Ramos (cell line): ENCODE measurements at regions not wholly inside any gene's neighbourhood (a gene's known extent, or its start where the extent isn't known, plus 50 kb on each side); places are given as distances from the start of the nearest gene placed in this dataset.

ENCODE experiments used
- in situ Hi-C: fragments of 300-500 bp; cut with MboI; formaldehyde crosslinking; loops from one replicate; pipeline ENCODE4 v1.14.3; 2022; ENCODE audit warnings: low sequenced_read_pairs; ENCODE audit not compliant: unreplicated experiment

DNA sequence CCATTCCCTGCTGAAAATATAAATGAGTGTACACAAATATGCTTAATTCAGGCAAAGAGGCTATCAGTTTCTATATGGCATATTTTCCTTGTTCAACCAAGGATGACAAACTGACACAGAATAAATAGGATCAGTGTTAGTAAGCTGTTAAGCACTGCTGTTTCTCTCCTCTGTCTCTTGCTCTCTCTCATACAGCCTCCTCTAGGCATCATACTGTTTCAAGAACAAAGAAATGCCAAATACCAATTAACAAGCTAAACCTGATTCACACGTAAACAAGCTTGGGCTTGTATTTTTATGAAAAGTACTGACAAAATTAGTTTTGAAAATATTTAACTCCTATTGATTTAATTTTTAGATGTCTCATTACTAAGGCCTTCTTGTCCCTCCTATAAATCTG is 1027.2 kb upstream of the ACVR2A start:
- in situ Hi-C loops: no loop called here

DNA sequence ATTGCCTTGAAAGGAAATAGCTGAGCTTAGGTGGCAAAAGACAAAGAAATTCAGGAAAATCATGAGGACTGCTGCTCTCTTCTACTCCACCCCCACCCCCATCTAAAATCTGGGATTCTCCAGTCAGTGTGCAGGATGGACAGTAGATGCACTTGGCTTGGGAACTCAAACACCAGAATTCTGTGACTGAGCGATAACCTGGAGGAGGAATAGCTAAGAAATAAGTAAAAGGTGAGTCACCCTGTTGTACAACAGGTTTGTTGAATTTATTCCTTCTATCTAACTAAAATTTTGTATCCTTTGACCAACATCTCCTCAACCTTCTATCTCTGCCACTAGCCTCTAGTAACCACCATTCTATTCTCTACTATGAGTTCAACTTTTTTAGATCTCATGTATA is 1029.9 kb upstream of the ACVR2A start:
- in situ Hi-C loops: no loop called here

GRCh38 chr2:146807568-146808168 is 1037.2 kb upstream of the ACVR2A start:
- in situ Hi-C loops: no loop called here

- in situ Hi-C loops: no loop called here
Observed at GRCh38 chr2:146806364-146807005, 1038.3 kb upstream of the ACVR2A start.

GRCh38 chr2:146804288-146804687 is 1040.5 kb upstream of the ACVR2A start:
- in situ Hi-C loops: no loop called here

DNA sequence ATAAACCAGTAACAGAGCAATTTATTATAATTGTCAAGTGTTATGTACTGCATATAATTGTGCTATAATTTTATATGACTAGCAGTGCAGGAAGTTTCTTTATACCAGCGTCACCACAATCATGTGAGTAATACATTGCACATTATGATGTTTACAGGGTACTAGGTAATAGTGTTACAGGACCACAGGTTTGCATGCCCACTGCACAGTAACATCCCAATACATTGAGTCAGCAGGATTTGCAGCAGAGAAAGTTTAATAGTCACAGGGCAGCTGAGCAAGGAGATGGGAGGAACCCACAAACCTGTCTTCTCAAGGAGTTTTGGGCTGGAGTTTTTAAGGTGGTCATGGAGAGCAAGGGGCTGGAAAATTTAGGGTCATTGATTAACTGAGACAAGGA is 1042.9 kb upstream of the ACVR2A start:
- in situ Hi-C loops: no loop called here

DNA sequence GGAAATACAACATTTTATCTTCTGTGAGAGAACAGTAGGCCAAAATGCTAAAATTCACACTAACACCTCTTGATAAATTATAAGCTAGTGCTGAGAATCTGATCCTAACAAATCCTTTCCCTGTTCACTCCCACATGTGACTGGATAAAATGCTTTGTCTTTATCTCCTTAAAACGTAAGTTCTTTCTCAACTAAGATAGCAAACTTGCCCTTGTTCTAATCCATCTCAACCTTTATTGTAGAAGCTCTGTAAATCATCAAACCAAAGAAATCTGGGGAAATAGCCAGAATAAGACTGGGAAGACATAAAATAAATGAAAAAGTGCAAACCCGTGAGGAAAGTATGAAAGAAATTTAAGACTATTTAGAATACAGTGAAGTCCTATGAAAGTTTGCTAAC is 1058.4 kb upstream of the ACVR2A start:
- in situ Hi-C loops: no loop called here

DNA sequence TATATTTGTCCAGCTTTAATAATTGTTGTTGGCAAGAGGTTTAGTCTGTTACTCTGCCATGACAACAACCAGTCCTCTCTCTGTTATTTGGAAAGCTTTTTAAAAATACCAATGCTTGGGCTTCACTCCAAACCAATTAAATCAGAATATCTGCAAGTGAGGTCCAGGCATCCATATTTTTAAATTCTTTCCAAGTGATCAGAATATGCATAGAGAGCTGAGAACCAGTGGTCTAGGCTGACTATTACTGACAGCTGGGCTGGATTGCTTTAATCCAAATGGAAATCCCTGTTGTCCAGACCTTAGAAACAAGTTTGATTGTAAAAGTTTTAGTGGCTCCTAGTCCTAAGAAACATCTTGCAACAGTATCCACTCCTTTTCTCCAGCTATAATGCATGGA is 1059.7 kb upstream of the ACVR2A start:
- in situ Hi-C loops: no loop called here

- in situ Hi-C loops: no loop called here
Observed at GRCh38 chr2:146784602-146785001, 1060.2 kb upstream of the ACVR2A start.

GRCh38 chr2:146777181-146777580 is 1067.6 kb upstream of the ACVR2A start:
- in situ Hi-C loops: no loop called here

- in situ Hi-C loops: no loop called here
Observed at GRCh38 chr2:146776596-146776995, 1068.2 kb upstream of the ACVR2A start.

DNA sequence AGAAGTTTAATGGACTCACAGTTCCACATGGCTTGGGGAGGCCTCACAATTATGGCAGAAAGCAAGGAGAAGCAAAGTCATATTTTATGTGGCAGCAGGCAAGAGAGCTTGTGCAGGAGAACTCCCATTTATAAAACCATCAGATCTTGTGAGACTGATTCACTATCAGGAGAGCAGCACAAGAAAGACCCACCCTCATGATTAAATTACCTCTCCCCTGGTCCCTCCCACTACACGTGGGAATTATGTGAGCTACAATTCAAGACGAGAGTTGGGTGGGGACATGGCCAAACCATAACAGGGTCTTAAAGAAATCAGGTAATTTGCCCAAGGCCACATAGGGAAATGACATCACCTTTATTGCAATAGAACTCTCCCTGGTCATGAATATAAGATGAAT is 1073.3 kb upstream of the ACVR2A start:
- in situ Hi-C loops: no loop called here

DNA sequence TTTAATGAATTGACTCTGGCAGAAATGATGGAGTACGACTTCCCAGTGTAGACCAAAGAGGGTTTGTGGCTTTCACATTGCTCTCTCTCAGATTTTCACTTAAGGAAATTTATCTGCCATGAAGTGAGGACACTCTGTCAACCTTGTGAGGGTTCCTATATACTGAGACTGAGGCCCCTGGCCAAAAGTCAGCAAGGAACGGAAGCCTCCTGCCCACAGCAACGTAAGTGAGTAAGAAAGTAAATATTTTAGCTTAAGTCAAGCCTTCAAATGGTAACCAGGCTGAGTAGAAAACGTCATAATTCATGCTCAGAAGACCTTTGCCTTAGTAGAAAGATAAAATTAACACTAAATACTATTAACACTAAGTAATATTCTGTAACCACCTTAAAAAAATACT is 1080.5 kb upstream of the ACVR2A start:
- in situ Hi-C loops: no loop called here

DNA sequence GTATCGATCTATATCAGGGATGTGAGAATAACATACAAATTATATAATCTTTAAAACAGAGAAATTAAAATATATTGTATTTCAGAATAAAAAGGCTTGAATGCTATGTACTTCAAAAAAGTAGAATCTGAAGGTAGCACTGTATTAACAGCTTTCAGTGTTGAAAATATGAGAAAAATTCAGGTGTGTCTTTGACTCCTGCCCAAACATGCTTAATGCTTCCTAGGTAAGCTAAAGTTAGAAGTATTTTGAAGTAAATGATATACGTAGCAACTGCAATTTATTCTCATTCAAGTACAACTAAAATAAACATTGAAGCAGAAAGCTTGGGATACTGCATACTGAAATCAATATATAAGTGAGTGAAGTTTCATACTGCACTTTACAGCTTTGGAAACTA is 1082.0 kb upstream of the ACVR2A start:
- in situ Hi-C loops: no loop called here

GRCh38 chr2:146754606-146755005 is 1090.2 kb upstream of the ACVR2A start:
- in situ Hi-C loops: no loop called here

DNA sequence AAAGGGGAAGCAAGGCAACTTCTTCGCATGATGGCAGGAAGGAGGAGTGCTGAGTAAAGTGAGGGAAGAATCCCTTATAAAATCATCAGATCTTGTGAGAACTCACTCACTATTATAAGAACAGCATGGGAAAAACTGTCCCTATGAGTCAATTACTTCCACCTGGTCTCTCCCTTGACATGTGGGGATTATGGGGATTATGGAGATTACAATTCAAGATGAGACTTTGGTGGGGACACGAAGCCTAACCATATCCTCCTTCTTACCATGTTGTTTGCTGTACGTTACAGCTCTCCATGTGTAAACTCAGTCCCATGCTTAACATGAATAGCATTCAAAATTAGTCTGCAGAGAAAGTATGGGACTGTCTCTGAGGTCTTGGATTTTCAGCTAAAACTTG is 1096.8 kb upstream of the ACVR2A start:
- in situ Hi-C loops: loop anchor here (25.0 kb wide), 1 partner anchor 1164 kb away; no protein-coding TSS in a partner anchor

GRCh38 chr2:146741260-146741659 is 1103.6 kb upstream of the ACVR2A start:
- in situ Hi-C loops: loop anchor here (25.0 kb wide), 1 partner anchor 1171 kb away; no protein-coding TSS in a partner anchor

DNA sequence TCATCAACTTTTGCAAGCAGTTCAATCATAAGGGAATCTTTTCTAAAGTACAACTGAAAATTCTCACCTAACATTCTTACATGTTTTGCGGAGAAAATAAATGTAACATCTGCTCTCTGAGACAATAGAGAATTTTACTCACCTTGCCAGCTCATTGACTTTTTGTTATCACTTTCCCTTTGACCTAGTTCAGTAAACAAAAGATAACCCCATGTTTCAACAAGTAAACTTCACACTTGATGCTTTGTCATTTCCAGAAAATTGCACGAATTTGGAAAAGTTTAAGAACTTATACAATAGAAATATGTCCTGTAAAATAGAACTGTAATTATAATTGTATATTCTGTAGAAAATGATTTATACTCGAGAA is 1110.0 kb upstream of the ACVR2A start:
- in situ Hi-C loops: loop anchor here (25.0 kb wide), 1 partner anchor 1177 kb away; no protein-coding TSS in a partner anchor

DNA sequence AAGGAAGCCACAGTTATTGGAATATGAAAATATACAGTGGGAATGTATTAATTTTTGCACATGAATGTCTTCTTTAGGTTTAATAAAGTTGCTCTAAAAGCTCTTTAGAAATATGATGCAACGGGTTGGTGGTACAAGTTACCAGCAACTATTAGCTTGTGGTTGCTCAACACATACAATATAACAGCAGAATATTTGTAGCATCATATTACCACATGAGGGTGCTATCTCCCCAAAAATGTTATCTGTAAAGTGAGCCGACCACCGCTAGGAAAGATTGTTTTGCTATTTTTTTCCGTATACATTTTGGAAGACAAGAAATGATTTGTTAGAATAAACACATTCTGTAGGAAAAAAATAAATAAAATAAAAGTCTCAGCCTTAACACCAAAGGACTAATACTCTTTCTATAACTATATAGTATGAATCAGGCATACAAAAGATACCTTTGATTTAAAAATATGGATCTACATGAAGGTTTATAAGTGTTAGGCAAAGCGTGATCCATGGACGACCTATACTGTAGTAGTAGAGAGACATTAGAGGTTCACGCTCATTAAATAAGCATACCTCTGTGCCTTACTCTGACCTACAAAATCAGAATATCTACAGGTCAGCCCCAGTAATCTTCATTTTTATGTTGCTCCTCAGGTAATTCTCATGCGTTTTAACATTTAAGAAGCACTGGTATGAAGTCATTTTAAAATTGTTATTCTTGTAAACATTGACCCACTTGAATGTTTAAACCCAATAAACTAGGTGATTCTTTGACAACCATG is 1110.6 kb upstream of the ACVR2A start:
- in situ Hi-C loops: loop anchor here (25.0 kb wide), 1 partner anchor 1178 kb away; no protein-coding TSS in a partner anchor

GRCh38 chr2:146730882-146731281 is 1113.9 kb upstream of the ACVR2A start:
- in situ Hi-C loops: loop anchor here (25.0 kb wide), 1 partner anchor 1181 kb away; no protein-coding TSS in a partner anchor

GRCh38 chr2:146721486-146721885 is 1123.3 kb upstream of the ACVR2A start:
- in situ Hi-C loops: no loop called here
